ENCODE measurements at regions not wholly inside any gene's neighbourhood (a gene's known extent, or its start where the extent isn't known, plus 50 kb on each side); places are given as distances from the start of the nearest gene placed in this dataset.

- no peak for TF ChIP-seq CTCF (IDR thresholded peaks at IDR 0.05; ENCODE audit: low read depth, low read length, missing control alignments)
- no peak overlapping the region for H3K4me3 ChIP-seq (replicated peaks; ENCODE audit: low read depth, low read length)
- no peak for DNase-seq (ENCODE audit: extremely low read depth, low read depth)
Measured at GRCh38 chr1:221907166-221907932, 165.5 kb upstream of the DUSP10 start.

GRCh38 chr1:221905802-221906201 lies 163.9 kb upstream of the DUSP10 start:
- H3K4me3 ChIP-seq (replicated peaks; ENCODE audit: low read depth, low read length), result no peak overlapping the region
- no peak for DNase-seq (ENCODE audit: extremely low read depth, low read depth)
- no peak for TF ChIP-seq CTCF (IDR thresholded peaks at IDR 0.05; ENCODE audit: low read depth, low read length, missing control alignments)

GRCh38 chr1:221904319-221904718 lies 162.4 kb upstream of the DUSP10 start:
- no peak for DNase-seq (ENCODE audit: extremely low read depth, low read depth)
- H3K4me3 ChIP-seq (replicated peaks; ENCODE audit: low read depth, low read length), result no peak overlapping the region
- TF ChIP-seq CTCF (IDR thresholded peaks at IDR 0.05; ENCODE audit: low read depth, low read length, missing control alignments), result no peak

GRCh38 chr1:221903594-221903993 lies 161.7 kb upstream of the DUSP10 start:
- no peak for TF ChIP-seq CTCF (IDR thresholded peaks at IDR 0.05; ENCODE audit: low read depth, low read length, missing control alignments)
- DNase-seq (ENCODE audit: extremely low read depth, low read depth), result no peak
- H3K4me3 ChIP-seq (replicated peaks; ENCODE audit: low read depth, low read length), result no peak overlapping the region

- no peak for TF ChIP-seq CTCF (IDR thresholded peaks at IDR 0.05; ENCODE audit: low read depth, low read length, missing control alignments)
- H3K4me3 ChIP-seq (replicated peaks; ENCODE audit: low read depth, low read length), result no peak overlapping the region
Measured at GRCh38 chr1:221902961-221903360, 161.1 kb upstream of the DUSP10 start.

GRCh38 chr1:221900678-221901077 lies 158.8 kb upstream of the DUSP10 start:
- no peak for DNase-seq (ENCODE audit: extremely low read depth, low read depth)
- no peak for TF ChIP-seq CTCF (IDR thresholded peaks at IDR 0.05; ENCODE audit: low read depth, low read length, missing control alignments)
- H3K4me3 ChIP-seq (replicated peaks; ENCODE audit: low read depth, low read length), result no peak overlapping the region

More at GRCh38 chr1:221902961-221903360, 161.1 kb upstream of the DUSP10 start:
- no peak for DNase-seq (ENCODE audit: extremely low read depth, low read depth)

- no peak for TF ChIP-seq CTCF (IDR thresholded peaks at IDR 0.05; ENCODE audit: low read depth, low read length, missing control alignments)
- H3K4me3 ChIP-seq (replicated peaks; ENCODE audit: low read depth, low read length), result no peak overlapping the region
- no peak for DNase-seq (ENCODE audit: extremely low read depth, low read depth)
Measured at GRCh38 chr1:221897321-221897721, 155.4 kb upstream of the DUSP10 start.

All from HFF-Myc (cell line).